PC-9 (cell line): ENCODE measurements at regions not wholly inside any gene's neighbourhood (a gene's known extent, or its start where the extent isn't known, plus 50 kb on each side); places are given as distances from the start of the nearest gene placed in this dataset.

Experiments used
- BruUV-seq: library from RNA; stranded (reverse); fragments of 400-500 nt; replicated peaks from 2 replicates; lab custom pipeline; 2021; lab: Mats Ljungman, UMichigan
- CTCF ChIA-PET: fragments of 300-600 bp; sonication (Branson Sonifier 250); formaldehyde crosslinking; loops from one replicate; lab custom pipeline; 2022; ENCODE audit warnings: antibody characterized with exemption; lab: Charles Lee
- POLR2A ChIA-PET: fragments of 300-600 bp; sonication (Branson Sonifier 250); formaldehyde crosslinking; loops from one replicate; lab custom pipeline; 2022; ENCODE audit warnings: antibody characterized with exemption; ENCODE audit not compliant: unreplicated experiment; lab: Charles Lee
- DNase-seq, 2 experiments: peaks; one replicate each; pipeline versions ENCODE4 v3.0.0 to v3.0.0-alpha.2; 2015 to 2022; ENCODE audit warnings: mixed read lengths in 1 of 2
- H2AFZ ChIP-seq: fragments of 200-600 bp; sonication (generic); 2 replicates; pipeline ENCODE4 v1.8.1; 2017; ENCODE audit warnings: antibody characterized with exemption
- H3F3A ChIP-seq: fragments of 200-600 bp; sonication (generic); 2 replicates; pipeline ENCODE4 v1.8.1; 2017; ENCODE audit warnings: antibody characterized with exemption, mild to moderate bottlenecking, low read depth; ENCODE audit not compliant: insufficient read depth
- H3K27ac ChIP-seq: fragments of 200-600 bp; sonication (generic); 2 replicates; pipeline ENCODE4 v1.6.1; 2016; ENCODE audit warnings: mixed run types
- H3K27me3 ChIP-seq: fragments of 200-600 bp; sonication (generic); 2 replicates; pipeline ENCODE4 v1.6.1; 2016; ENCODE audit warnings: low read depth, mixed run types; ENCODE audit not compliant: insufficient read depth
- H3K36me3 ChIP-seq: fragments of 200-600 bp; sonication (generic); 2 replicates; pipeline ENCODE4 v1.6.1; 2016; ENCODE audit warnings: low read depth, mixed run types
- H3K4me1 ChIP-seq: fragments of 200-600 bp; sonication (generic); replicated peaks from 2 replicates; pipeline ENCODE4 v1.6.1; 2016; ENCODE audit warnings: mixed run types; ENCODE audit not compliant: insufficient read depth
- H3K4me2 ChIP-seq: fragments of 200-600 bp; sonication (generic); 2 replicates; pipeline ENCODE4 v1.6.1; 2017; ENCODE audit warnings: mixed run types
- H3K4me3 ChIP-seq: fragments of 200-600 bp; sonication (generic); 2 replicates; pipeline ENCODE4 v1.6.1; 2016; ENCODE audit warnings: mixed run types
- H3K79me2 ChIP-seq: fragments of 200-600 bp; sonication (generic); 2 replicates; pipeline ENCODE4 v1.6.1; 2017; ENCODE audit warnings: low read depth, mixed run types
- H3K9me2 ChIP-seq: fragments of 200-600 bp; sonication (generic); 2 replicates; pipeline ENCODE4 v1.8.1; 2017; ENCODE audit warnings: mild to moderate bottlenecking; ENCODE audit not compliant: insufficient read depth
- H3K9me3 ChIP-seq: fragments of 200-600 bp; sonication (generic); 2 replicates; pipeline ENCODE4 v1.8.1; 2016; ENCODE audit warnings: low read depth; ENCODE audit not compliant: insufficient read depth
- H4K20me1 ChIP-seq: fragments of 200-600 bp; sonication (generic); 2 replicates; pipeline ENCODE4 v1.8.1; 2017; ENCODE audit not compliant: insufficient read depth
- CTCF ChIP-seq: fragments of 200-600 bp; sonication (generic); conservative IDR thresholded peaks from 2 replicates; pipeline ENCODE4 v1.6.1; 2017; ENCODE audit warnings: mixed run types, antibody characterized with exemption, mild to moderate bottlenecking, moderate library complexity
- EZH2 ChIP-seq: fragments of 200-600 bp; sonication (generic); IDR thresholded peaks from 2 replicates; pipeline ENCODE4 v1.8.0; 2017; ENCODE audit warnings: antibody characterized with exemption, low read depth
- intact Hi-C: fragments of 100-400 bp; cut with micrococcal nuclease; formaldehyde crosslinking; loops from one replicate; pipeline ENCODE4 v1.10.0; 2022; ENCODE audit not compliant: unreplicated experiment

GRCh38 chr7:88495881-88496725 lies 189.4 kb upstream of the STEAP4 start:
- Histone ChIP-seq H3F3A (no peaks in the 10 kb centered on the region), H3K27ac (no peak overlapping the region), H3K27me3 (no peaks in the 10 kb centered on the region), H3K36me3 (no peaks in the 10 kb centered on the region), H3K9me2 (no peaks in the 10 kb centered on the region), H3K79me2 (no peaks in the 10 kb centered on the region), H3K9me3 (no peaks in the 10 kb centered on the region), H3K4me2 (peak overlapping the region; percentile 42; the same call in 1 of the 2 replicates), H2AFZ (peak overlapping the region; percentile 42), H3K4me3 (no peak overlapping the region), H4K20me1 (no peaks in the 10 kb centered on the region), H3K4me1 (no peaks in the 10 kb centered on the region)
- intact Hi-C loops = no loop called here
- ChIA-PET CTCF (no interaction called here), POLR2A (no interaction called here)
- no TSS peak for BruUV-seq
- DNase-seq = no peak
- TF ChIP-seq EZH2 = no peak
- no peak for TF ChIP-seq CTCF

- no peaks in the 10 kb centered on the region for H4K20me1 ChIP-seq
- ChIA-PET POLR2A (no interaction called here), CTCF (no interaction called here)
- intact Hi-C loops = no loop called here
- no peaks in the 10 kb centered on the region for H3K79me2 ChIP-seq
- no peaks in the 10 kb centered on the region for H3K4me1 ChIP-seq
- no peak for DNase-seq
- no peaks in the 10 kb centered on the region for H3K9me3 ChIP-seq
- no peak overlapping the region for H3K4me3 ChIP-seq
- H3K27me3 ChIP-seq = no peaks in the 10 kb centered on the region
- H3F3A ChIP-seq = no peaks in the 10 kb centered on the region
- no peak overlapping the region for H2AFZ ChIP-seq
- H3K9me2 ChIP-seq = no peaks in the 10 kb centered on the region
- no TSS peak for BruUV-seq
- H3K36me3 ChIP-seq = no peaks in the 10 kb centered on the region
- no peak overlapping the region for H3K27ac ChIP-seq
- H3K4me2 ChIP-seq = no peak overlapping the region
- TF ChIP-seq CTCF (no peak), EZH2 (no peak)
Measured at GRCh38 chr7:88492153-88492552, 185.5 kb upstream of the STEAP4 start.

GRCh38 chr7:88490874-88491273 lies 184.2 kb upstream of the STEAP4 start:
- CTCF ChIA-PET = no interaction called here
- BruUV-seq = no TSS peak
- TF ChIP-seq CTCF = no peak
- no peak for TF ChIP-seq EZH2
- H3K4me3 ChIP-seq = no peak overlapping the region
- POLR2A ChIA-PET = no interaction called here
- no peaks in the 10 kb centered on the region for H3K9me2 ChIP-seq
- DNase-seq = no peak
- no peaks in the 10 kb centered on the region for H3K27me3 ChIP-seq
- no peaks in the 10 kb centered on the region for H3K4me1 ChIP-seq
- no peaks in the 10 kb centered on the region for H3K36me3 ChIP-seq
- H3K27ac ChIP-seq = no peak overlapping the region
- no peaks in the 10 kb centered on the region for H4K20me1 ChIP-seq
- no peaks in the 10 kb centered on the region for H3K79me2 ChIP-seq
- intact Hi-C loops = no loop called here
- H3K4me2 ChIP-seq = no peak overlapping the region
- H3F3A ChIP-seq = no peaks in the 10 kb centered on the region
- H2AFZ ChIP-seq = no peak overlapping the region
- no peaks in the 10 kb centered on the region for H3K9me3 ChIP-seq
